Smooth muscle cell (in vitro differentiated cells): ENCODE measurements at regions not wholly inside any gene's neighbourhood (a gene's known extent, or its start where the extent isn't known, plus 50 kb on each side); places are given as distances from the start of the nearest gene placed in this dataset.

Experiments used
- DNase-seq: peaks from one replicate; lab custom pipeline; 2025; ENCODE audit not compliant: unreplicated experiment; lab: John Stamatoyannopoulos, UW
- H2AFZ ChIP-seq: fragments of 200-600 bp; sonication (generic); 2 replicates; pipeline ENCODE4 v1.6.0; 2016; ENCODE audit warnings: antibody characterized with exemption, low read depth, mild to moderate bottlenecking
- H3F3A ChIP-seq: fragments of 200-600 bp; sonication (generic); 2 replicates; pipeline ENCODE4 v1.6.0; 2017; ENCODE audit warnings: antibody characterized with exemption, low read depth
- H3K27ac ChIP-seq: fragments of 200-600 bp; sonication (generic); 2 replicates; pipeline ENCODE4 v1.5.1; 2016; ENCODE audit warnings: low read depth, mild to moderate bottlenecking
- H3K27me3 ChIP-seq: fragments of 200-600 bp; sonication (generic); 2 replicates; pipeline ENCODE4 v1.6.1; 2016; ENCODE audit warnings: low read depth, mild to moderate bottlenecking
- H3K36me3 ChIP-seq: fragments of 200-600 bp; sonication (generic); 2 replicates; pipeline ENCODE4 v1.5.1; 2016; ENCODE audit warnings: low read depth
- H3K4me1 ChIP-seq: fragments of 200-600 bp; sonication (generic); 2 replicates; pipeline ENCODE4 v1.5.1; 2016; ENCODE audit warnings: low read depth
- H3K4me2 ChIP-seq: fragments of 200-600 bp; sonication (generic); 2 replicates; pipeline ENCODE4 v1.6.0; 2016; ENCODE audit warnings: mild to moderate bottlenecking
- H3K4me3 ChIP-seq: fragments of 200-600 bp; sonication (generic); 2 replicates; pipeline ENCODE4 v1.5.1; 2016; ENCODE audit warnings: mild to moderate bottlenecking
- H3K79me2 ChIP-seq: fragments of 200-600 bp; sonication (generic); 2 replicates; pipeline ENCODE4 v1.6.0; 2016; ENCODE audit warnings: low read depth, mild to moderate bottlenecking
- H3K9ac ChIP-seq: fragments of 200-600 bp; sonication (generic); 2 replicates; pipeline ENCODE4 v1.6.0; 2016; ENCODE audit warnings: low read depth
- H3K9me3 ChIP-seq: fragments of 200-600 bp; sonication (generic); replicated peaks from 2 replicates; pipeline ENCODE4 v1.5.1; 2016; ENCODE audit warnings: low read depth
- H4K20me1 ChIP-seq: fragments of 200-600 bp; sonication (generic); 2 replicates; pipeline ENCODE4 v1.6.0; 2016; ENCODE audit warnings: low read depth
- WGBS: methylation state at CpG from one replicate; pipeline ENCODE4 v1.1.7; 2016; ENCODE audit warnings: low lambda C conversion rate; 5-methylcytosine and 5-hydroxymethylcytosine counted together
- TF ChIP-seq, protein P1 (sequence below): fragments of 200-600 bp; sonication (generic); IDR thresholded peaks from 2 replicates; pipeline ENCODE4 v1.5.1; 2017; ENCODE audit warnings: borderline replicate concordance, mild to moderate bottlenecking, antibody characterized with exemption; ENCODE audit not compliant: insufficient read depth, poor library complexity, severe bottlenecking

DNA sequence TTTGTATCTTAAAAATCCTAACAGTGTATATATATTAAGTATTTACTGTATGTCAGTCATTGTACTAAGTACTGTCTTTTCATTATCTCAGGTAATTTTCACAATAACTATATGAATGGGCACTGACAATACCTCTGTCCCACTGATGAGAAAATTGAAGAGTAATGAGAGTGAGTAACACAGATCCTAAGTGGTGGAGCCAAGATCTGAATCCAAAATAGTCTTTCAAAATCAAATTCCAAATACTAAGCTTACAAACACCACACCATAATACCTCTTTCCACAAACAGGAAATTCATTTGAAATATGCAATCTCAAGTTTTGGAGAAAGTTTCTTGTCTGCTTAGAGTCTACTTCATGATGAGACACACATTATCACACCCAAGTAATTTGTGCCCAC is 105.9 kb upstream of the EDEM3 start:
- Histone ChIP-seq H3K4me1 (no peaks in the 10 kb centered on the region), H2AFZ (no peak overlapping the region), H3K27ac (no peak overlapping the region), H3K36me3 (no peaks in the 10 kb centered on the region), H3K27me3 (no peaks in the 10 kb centered on the region), H3K9me3 (no peaks in the 10 kb centered on the region), H3K4me2 (no peak overlapping the region), H3K4me3 (no peak overlapping the region), H3K9ac (no peak overlapping the region), H4K20me1 (no peaks in the 10 kb centered on the region), H3K79me2 (no peaks in the 10 kb centered on the region), H3F3A (no peaks in the 10 kb centered on the region)
- DNase-seq = no peak
- TF ChIP-seq, protein P1, sequence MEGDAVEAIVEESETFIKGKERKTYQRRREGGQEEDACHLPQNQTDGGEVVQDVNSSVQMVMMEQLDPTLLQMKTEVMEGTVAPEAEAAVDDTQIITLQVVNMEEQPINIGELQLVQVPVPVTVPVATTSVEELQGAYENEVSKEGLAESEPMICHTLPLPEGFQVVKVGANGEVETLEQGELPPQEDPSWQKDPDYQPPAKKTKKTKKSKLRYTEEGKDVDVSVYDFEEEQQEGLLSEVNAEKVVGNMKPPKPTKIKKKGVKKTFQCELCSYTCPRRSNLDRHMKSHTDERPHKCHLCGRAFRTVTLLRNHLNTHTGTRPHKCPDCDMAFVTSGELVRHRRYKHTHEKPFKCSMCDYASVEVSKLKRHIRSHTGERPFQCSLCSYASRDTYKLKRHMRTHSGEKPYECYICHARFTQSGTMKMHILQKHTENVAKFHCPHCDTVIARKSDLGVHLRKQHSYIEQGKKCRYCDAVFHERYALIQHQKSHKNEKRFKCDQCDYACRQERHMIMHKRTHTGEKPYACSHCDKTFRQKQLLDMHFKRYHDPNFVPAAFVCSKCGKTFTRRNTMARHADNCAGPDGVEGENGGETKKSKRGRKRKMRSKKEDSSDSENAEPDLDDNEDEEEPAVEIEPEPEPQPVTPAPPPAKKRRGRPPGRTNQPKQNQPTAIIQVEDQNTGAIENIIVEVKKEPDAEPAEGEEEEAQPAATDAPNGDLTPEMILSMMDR = no peak

DNA sequence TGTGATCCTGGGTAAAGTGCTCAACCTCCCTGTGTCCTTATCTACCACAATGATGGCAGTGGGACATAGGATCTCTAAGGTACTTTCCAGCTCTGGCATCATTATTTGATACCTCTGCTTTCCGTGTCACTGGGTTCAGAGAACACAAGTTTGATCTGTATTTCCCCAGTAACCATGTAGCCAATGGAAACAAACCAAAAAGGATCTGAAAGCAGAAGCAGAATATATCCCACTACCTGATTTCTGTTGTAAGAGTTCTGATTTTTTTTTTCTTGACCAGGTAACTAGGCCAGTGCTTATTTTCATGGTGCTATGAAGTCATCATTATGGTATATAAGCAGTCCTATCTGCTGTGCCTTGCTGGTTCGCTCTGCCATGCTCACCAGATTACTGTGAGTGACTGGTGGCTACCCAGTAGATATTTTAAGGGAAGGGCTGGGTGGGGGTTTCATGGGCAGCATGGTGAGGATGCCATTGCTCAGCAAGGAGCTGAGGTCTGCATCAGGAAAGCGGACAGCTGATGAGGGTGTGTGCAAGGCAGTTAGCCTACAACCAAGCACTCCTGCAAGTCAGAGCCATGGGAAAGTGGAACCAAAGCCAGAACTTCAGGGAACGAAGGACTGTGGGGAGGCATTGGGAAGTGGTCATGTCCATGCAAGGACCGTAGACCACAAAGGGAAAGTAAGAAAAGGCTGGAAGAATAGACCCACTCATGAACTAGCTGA is 104.9 kb upstream of the EDEM3 start:
- H3K4me3 ChIP-seq = no peak overlapping the region
- H3K79me2 ChIP-seq = no peaks in the 10 kb centered on the region
- no peaks in the 10 kb centered on the region for H4K20me1 ChIP-seq
- no peaks in the 10 kb centered on the region for H3K36me3 ChIP-seq
- TF ChIP-seq, protein P1 = no peak
- DNase-seq = no peak
- no peaks in the 10 kb centered on the region for H3K4me1 ChIP-seq
- no peaks in the 10 kb centered on the region for H3F3A ChIP-seq
- no peak overlapping the region for H3K27ac ChIP-seq
- WGBS = 95% methylated on average over 5 of the region's 5 CpGs
- no peaks in the 10 kb centered on the region for H3K27me3 ChIP-seq
- H3K4me2 ChIP-seq = no peak overlapping the region
- no peaks in the 10 kb centered on the region for H3K9me3 ChIP-seq
- no peak overlapping the region for H3K9ac ChIP-seq
- H2AFZ ChIP-seq = no peak overlapping the region

DNA sequence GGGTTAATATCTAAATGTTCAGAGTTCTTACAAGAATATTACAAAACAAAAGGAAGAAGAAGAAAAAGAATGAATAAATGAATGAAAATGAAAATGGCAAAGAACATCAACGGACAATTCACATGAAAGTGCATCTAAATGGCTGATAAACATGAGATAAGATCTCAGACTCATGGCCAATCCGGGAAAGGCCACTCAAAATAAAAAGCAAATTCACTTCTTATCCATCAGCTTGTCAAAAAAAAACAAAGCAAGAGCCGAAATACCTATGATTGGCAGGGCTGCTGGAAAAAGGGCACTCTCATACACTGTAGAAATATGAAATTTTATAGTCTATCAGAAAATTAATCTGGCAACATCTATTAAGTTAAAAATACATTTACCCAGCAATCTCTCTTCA is 103.6 kb upstream of the EDEM3 start:
- H3K27ac ChIP-seq = no peak overlapping the region
- TF ChIP-seq, protein P1 = no peak
- no peak overlapping the region for H3K4me3 ChIP-seq
- no peaks in the 10 kb centered on the region for H3K27me3 ChIP-seq
- H3K4me1 ChIP-seq = no peaks in the 10 kb centered on the region
- 87% methylated on average over 3 of the region's 3 CpGs for WGBS
- no peaks in the 10 kb centered on the region for H3K36me3 ChIP-seq
- H2AFZ ChIP-seq = no peak overlapping the region
- no peak overlapping the region for H3K4me2 ChIP-seq
- no peak overlapping the region for H3K9ac ChIP-seq
- no peak for DNase-seq
- H3F3A ChIP-seq = no peaks in the 10 kb centered on the region
- no peaks in the 10 kb centered on the region for H3K79me2 ChIP-seq
- no peaks in the 10 kb centered on the region for H3K9me3 ChIP-seq
- H4K20me1 ChIP-seq = no peaks in the 10 kb centered on the region

DNA sequence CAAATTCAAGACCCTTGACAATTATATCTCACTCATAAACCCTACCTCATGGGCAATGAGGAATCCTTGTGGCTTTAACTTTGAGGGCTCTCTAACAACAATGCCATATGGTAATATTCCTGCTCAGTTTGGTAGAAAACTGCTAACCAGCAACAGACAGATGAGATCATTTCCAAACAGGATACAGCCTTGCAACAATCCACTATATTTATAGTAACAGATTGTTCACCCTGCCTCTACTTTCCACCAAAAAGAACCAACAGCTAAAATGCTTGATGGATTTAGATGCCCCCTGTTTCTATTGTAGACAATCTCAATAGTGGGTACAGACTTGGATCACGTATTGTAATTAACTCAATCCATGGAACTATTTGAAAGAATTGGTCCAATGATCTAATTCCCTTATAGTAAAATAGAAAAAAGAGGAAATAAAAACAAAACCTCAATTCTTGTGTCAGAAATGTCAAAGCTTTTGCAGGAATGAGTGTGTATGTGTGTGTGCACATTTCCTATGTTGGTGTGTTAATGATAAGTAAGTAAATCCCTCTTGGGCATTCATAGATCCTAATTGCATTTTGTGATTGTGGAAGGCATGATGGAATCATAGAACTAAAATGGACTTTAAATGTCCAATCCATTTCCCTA is 100.0 kb upstream of the EDEM3 start:
- H3K27ac ChIP-seq = no peak overlapping the region
- H3F3A ChIP-seq = no peaks in the 10 kb centered on the region

More for the DNA sequence above, 100.0 kb upstream of the EDEM3 start:
- H3K36me3 ChIP-seq = no peaks in the 10 kb centered on the region
- H3K4me3 ChIP-seq = no peak overlapping the region
- no peak for DNase-seq
- H4K20me1 ChIP-seq = no peaks in the 10 kb centered on the region
- no peak overlapping the region for H3K9ac ChIP-seq
- no peaks in the 10 kb centered on the region for H3K27me3 ChIP-seq
- H3K79me2 ChIP-seq = no peaks in the 10 kb centered on the region
- TF ChIP-seq, protein P1 = no peak
- no peak overlapping the region for H2AFZ ChIP-seq
- WGBS = 95% methylated on average over 1 of the region's 1 CpG
- H3K4me1 ChIP-seq = no peaks in the 10 kb centered on the region
- no peaks in the 10 kb centered on the region for H3K9me3 ChIP-seq
- H3K4me2 ChIP-seq = no peak overlapping the region
